Tibial artery (tissue), 4 donors: ENCODE measurements at regions not wholly inside any gene's neighbourhood (a gene's known extent, or its start where the extent isn't known, plus 50 kb on each side); places are given as distances from the start of the nearest gene placed in this dataset.

ENCODE experiments used
- DNase-seq, 2 donors: peaks; one replicate each; pipeline ENCODE4 v3.0.0-alpha.2; 2019
- H3K27ac ChIP-seq, 2 donors: fragments of 200-600 bp; sonication (generic) in 1 of 2; 1 replicate in 1 of 2; 2 replicates in 1 of 2; pipeline ENCODE4 v1.5.1; 2018 to 2019; ENCODE audit warnings: mild to moderate bottlenecking in 1 of 2
- H3K27me3 ChIP-seq, 2 donors: fragments of 200-600 bp; sonication (generic) in 1 of 2; one replicate each; pipeline versions ENCODE4 v1.5.1 to v1.6.0; 2016 to 2019
- H3K36me3 ChIP-seq, 3 donors: fragments of 200-600 bp; sonication (generic) in 2 of 3; one replicate each; pipeline ENCODE4 v1.5.1; 2016 to 2019; ENCODE audit warnings: mild to moderate bottlenecking in 2 of 3
- H3K4me1 ChIP-seq, 4 donors: fragments of 200-600 bp; sonication (generic) in 2 of 4; 1 replicate in 3 of 4; 2 replicates in 1 of 4; pipeline ENCODE4 v1.5.1; 2016 to 2019
- H3K4me3 ChIP-seq, 2 donors: fragments of 200-600 bp; sonication (generic) in 1 of 2; 1 replicate in 1 of 2; 2 replicates in 1 of 2; pipeline ENCODE4 v1.5.1; 2018 to 2019; ENCODE audit warnings: mild to moderate bottlenecking in 2 of 2
- H3K9me3 ChIP-seq, 3 donors: fragments of 200-600 bp; sonication (generic) in 1 of 3; one replicate each; pipeline ENCODE4 v1.5.1; 2016 to 2019
- intact Hi-C: fragments of 100-400 bp; cut with DNase I; formaldehyde crosslinking; loops from one replicate; pipeline ENCODE4 v1.15.0; 2023; ENCODE audit warnings: low total_unique reads
- TF ChIP-seq, protein P1 (sequence below), 2 experiments: fragments of 200-600 bp in 1 of 2; fragments of 450-650 bp in 1 of 2; IDR thresholded peaks; one replicate each; pipeline ENCODE4 v1.5.1; 2017 to 2019; ENCODE audit warnings: antibody characterized with exemption in 2 of 2, mild to moderate bottlenecking in 1 of 2, moderate library complexity in 1 of 2

DNA sequence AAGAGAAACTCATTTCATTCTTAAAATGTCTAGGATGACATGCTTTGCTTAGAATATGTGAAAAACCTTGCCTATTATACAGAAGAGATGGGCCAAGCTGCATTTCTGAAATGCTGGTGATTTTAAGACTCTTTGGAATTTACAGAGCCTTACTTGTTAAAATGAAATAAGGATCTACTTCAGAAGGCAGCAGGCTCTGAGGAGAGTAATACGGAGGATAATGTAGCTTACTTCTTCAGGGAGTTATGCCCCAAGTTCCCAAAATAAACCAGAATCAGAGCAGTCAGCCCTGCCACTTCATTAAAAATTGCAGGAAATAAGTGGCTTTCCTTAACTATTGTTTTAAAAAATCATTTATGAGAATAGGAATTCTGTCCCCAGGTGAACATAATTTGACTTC is 1000.3 kb upstream of the RAG2 start:
- H3K4me3 ChIP-seq: no peak overlapping the region
- no peak for DNase-seq
- H3K9me3 ChIP-seq: no peaks in the 10 kb centered on the region
- H3K36me3 ChIP-seq: no peaks in the 10 kb centered on the region
- H3K4me1 ChIP-seq: no peaks in the 10 kb centered on the region
- no peaks in the 10 kb centered on the region for H3K27me3 ChIP-seq
- intact Hi-C loops: no loop called here
- TF ChIP-seq, protein P1, sequence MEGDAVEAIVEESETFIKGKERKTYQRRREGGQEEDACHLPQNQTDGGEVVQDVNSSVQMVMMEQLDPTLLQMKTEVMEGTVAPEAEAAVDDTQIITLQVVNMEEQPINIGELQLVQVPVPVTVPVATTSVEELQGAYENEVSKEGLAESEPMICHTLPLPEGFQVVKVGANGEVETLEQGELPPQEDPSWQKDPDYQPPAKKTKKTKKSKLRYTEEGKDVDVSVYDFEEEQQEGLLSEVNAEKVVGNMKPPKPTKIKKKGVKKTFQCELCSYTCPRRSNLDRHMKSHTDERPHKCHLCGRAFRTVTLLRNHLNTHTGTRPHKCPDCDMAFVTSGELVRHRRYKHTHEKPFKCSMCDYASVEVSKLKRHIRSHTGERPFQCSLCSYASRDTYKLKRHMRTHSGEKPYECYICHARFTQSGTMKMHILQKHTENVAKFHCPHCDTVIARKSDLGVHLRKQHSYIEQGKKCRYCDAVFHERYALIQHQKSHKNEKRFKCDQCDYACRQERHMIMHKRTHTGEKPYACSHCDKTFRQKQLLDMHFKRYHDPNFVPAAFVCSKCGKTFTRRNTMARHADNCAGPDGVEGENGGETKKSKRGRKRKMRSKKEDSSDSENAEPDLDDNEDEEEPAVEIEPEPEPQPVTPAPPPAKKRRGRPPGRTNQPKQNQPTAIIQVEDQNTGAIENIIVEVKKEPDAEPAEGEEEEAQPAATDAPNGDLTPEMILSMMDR (IDR thresholded peaks at IDR 0.05): no peak
- H3K27ac ChIP-seq: no peak overlapping the region

DNA sequence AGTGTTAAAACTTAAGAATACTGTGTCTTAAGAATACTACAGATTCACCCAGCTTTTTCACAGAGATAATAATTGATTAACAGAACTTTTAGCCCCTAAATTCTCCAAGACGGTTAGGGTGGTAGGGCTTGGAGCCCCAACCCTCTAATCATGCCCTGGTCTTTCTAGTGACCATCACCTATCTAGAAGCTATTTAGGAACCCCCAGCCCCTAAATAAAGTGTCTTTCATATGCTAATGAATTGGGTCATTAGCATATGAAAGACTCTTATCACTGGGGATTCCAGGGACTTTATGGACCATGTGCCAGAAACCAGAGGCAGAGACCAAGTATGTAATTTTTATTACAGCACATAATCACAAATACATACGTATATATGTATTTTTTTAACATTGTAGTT is 999.7 kb upstream of the RAG2 start:
- Histone ChIP-seq H3K27me3 (no peaks in the 10 kb centered on the region), H3K4me1 (no peaks in the 10 kb centered on the region), H3K9me3 (no peaks in the 10 kb centered on the region), H3K27ac (no peak overlapping the region), H3K36me3 (no peaks in the 10 kb centered on the region), H3K4me3 (no peak overlapping the region)
- DNase-seq: no peak
- TF ChIP-seq, protein P1 (IDR thresholded peaks at IDR 0.05): no peak
- intact Hi-C loops: no loop called here

DNA sequence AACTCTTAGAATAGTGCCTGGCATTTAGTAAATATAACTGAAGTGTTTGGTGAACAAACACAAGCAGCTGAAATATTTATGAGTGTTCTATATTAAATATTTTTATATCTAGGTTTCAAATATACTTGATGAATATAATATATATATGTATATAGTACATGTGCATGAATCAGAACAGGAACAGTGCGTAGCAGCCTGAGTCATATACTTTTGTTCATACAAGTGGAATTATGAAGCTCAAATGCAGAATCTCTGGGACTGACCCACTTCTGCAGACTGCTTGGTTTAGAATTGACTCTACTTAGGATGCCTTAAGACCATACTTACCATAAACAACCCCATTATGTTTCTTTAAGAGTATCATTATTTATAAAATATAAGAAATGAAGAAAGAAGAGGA is 997.8 kb upstream of the RAG2 start:
- Histone ChIP-seq H3K27ac (no peak overlapping the region), H3K9me3 (no peaks in the 10 kb centered on the region), H3K4me3 (no peak overlapping the region), H3K36me3 (no peaks in the 10 kb centered on the region), H3K4me1 (no peaks in the 10 kb centered on the region), H3K27me3 (no peaks in the 10 kb centered on the region)
- intact Hi-C loops: no loop called here
- TF ChIP-seq, protein P1 (IDR thresholded peaks at IDR 0.05): no peak
- no peak for DNase-seq

DNA sequence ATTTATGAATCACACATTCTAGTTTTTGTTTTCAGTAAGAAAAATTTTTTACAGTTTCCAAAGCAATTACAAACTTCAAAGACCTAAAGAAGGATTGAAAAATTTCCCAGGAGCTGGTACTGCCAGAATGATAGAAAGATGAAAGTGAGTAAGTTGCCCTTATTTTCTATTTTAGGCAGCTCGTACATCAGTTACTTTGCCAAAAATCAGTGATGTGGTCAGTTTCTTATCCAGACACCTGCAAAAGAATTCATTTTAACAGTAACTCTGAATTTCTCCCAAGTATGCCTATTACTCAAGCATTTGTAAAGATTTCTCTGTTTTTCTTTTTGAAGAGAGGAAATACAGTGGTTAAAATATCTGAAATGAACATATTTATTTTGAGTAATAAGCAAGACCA is 976.3 kb upstream of the RAG2 start:
- no peak overlapping the region for H3K4me3 ChIP-seq
- DNase-seq: no peak

DNA sequence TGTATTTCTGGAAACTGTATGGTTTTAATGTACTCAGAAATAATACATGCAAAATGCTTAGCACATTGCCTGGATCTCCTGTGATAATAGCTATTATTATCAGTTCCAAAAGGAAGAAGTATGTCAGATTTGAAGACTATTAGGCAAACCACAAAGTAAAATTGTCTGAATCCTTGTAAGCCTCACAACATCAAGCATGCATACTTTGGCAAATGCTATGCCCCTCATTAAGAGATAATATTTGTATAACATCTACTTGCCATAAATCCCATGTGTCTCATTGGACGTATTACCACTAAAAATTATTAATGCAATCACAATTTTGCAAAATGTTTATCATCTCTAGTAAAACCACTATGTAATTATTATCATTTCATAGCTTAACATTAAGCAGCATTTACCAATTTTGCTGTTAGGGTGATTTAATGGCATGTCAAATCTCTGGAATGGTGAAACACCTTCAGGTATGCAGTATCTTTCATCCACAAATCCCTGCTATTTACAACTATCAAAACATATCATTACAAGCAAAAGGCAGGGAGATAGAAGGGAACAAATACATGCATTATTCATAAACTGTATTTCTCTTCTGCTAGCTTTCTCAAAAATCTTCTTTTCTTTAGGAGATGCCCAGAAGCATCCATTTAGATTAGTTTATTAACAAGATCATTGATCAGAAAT is 974.6 kb upstream of the RAG2 start:
- Histone ChIP-seq H3K4me1 (no peaks in the 10 kb centered on the region), H3K27ac (no peak overlapping the region), H3K27me3 (no peaks in the 10 kb centered on the region), H3K9me3 (no peaks in the 10 kb centered on the region), H3K4me3 (no peak overlapping the region), H3K36me3 (no peaks in the 10 kb centered on the region)
- DNase-seq: no peak
- intact Hi-C loops: no loop called here
- TF ChIP-seq, protein P1 (IDR thresholded peaks at IDR 0.05): no peak

More for the DNA sequence above, 976.3 kb upstream of the RAG2 start:
- intact Hi-C loops: no loop called here
- no peaks in the 10 kb centered on the region for H3K36me3 ChIP-seq
- H3K27ac ChIP-seq: no peak overlapping the region
- TF ChIP-seq, protein P1 (IDR thresholded peaks at IDR 0.05): no peak
- H3K4me1 ChIP-seq: no peaks in the 10 kb centered on the region
- H3K9me3 ChIP-seq: no peaks in the 10 kb centered on the region
- H3K27me3 ChIP-seq: no peaks in the 10 kb centered on the region

DNA sequence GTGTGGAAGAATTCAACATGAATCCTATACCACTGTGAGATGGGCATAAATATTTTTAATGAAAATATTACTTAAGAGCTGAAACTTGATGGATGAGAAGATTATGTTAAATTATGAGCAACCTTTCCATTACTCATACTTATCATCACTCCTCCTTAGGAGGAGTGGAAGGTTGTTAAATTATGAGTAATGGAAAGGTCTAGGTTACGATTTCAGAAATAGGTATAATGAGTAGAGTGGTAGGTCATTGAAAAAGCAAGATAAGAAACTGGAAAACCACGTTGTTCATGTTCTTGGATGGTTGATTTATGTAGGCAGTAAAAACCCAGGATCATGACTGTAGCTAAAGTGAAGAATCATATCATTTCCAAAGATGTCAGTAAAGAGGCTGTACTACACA is 973.2 kb upstream of the RAG2 start:
- no peak for DNase-seq
- TF ChIP-seq, protein P1 (IDR thresholded peaks at IDR 0.05): no peak
- intact Hi-C loops: no loop called here

More for the DNA sequence above, 973.2 kb upstream of the RAG2 start:
- no peaks in the 10 kb centered on the region for H3K9me3 ChIP-seq
- H3K36me3 ChIP-seq: no peaks in the 10 kb centered on the region
- H3K27ac ChIP-seq: no peak overlapping the region
- H3K4me1 ChIP-seq: no peaks in the 10 kb centered on the region
- no peak overlapping the region for H3K4me3 ChIP-seq
- H3K27me3 ChIP-seq: no peaks in the 10 kb centered on the region
